ENCODE measurements at regions not wholly inside any gene's neighbourhood (a gene's known extent, or its start where the extent isn't known, plus 50 kb on each side); places are given as distances from the start of the nearest gene placed in this dataset.
"Not testable (repeated sequence)": the region's sequence is repeated elsewhere in the genome, so short reads cannot be mapped to it uniquely, and the experiment has no call there.

DNA sequence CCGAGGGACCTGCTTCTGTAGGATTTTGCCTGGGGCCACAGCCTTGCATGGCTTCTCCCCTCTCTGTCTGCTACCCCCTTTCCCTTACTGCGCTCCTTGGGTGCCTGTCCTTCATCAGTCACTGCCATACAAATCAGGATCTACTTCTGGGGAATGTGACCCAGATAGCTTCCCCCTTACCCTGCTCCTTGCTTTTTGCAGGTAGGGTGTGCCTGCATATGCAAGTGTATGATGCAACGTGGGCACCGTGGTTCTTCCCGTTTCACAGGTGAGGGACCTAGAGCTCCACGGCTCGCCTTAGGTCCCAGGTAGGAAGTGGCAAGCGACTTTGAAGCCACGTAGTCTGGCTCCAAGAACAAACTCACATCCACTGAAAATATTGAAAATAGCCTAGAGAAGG is 111.5 kb downstream of the TNFRSF13B start:
- CTCF ChIA-PET (ENCODE audit: partially characterized antibody); H3K4me1 ChIP-seq (ENCODE audit: insufficient read depth, low read length); H3K4me3 Mint-ChIP-seq; H3K36me3 Mint-ChIP-seq; DNase-seq; POLR2A ChIA-PET (ENCODE audit: partially characterized antibody); H3K4me3 ChIP-seq (ENCODE audit: low read length in 2 of 2); H3K9me3 ChIP-seq (ENCODE audit: control insufficient read depth in 1 of 2, low read length in 2 of 2); H3K27ac Mint-ChIP-seq; H3K36me3 ChIP-seq (ENCODE audit: insufficient read depth, low read length); H3K4me1 Mint-ChIP-seq; H3K27me3 Mint-ChIP-seq; H3K9me3 Mint-ChIP-seq; H3K27ac ChIP-seq (ENCODE audit: low read depth, low read length); H3K27me3 ChIP-seq (ENCODE audit: insufficient read depth, low read length); intact Hi-C loops (cut with micrococcal nuclease): not testable (repeated sequence)

DNA sequence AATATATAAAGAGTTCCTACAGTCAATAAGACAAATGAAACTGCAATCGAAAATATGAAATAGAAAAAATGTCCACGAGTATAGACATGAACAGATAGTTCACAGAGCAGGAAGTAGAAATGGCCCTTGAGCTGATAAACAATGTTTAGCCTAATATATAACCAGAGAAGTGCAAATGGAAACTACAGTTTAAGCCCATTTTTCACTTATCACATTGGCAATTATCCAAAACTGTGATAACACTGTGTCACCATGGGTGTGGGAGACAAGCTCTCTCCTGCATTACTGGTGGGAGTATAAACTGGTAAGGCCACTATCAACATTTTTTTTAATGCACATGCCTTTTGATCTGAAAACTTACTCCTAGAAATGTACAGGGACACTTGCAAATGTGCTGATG is 112.4 kb downstream of the TNFRSF13B start:
- H3K27ac Mint-ChIP-seq; H3K27ac ChIP-seq (ENCODE audit: low read depth, low read length); H3K4me1 Mint-ChIP-seq; CTCF ChIA-PET (ENCODE audit: partially characterized antibody); H3K9me3 Mint-ChIP-seq; DNase-seq; H3K4me1 ChIP-seq (ENCODE audit: insufficient read depth, low read length); H3K4me3 Mint-ChIP-seq; H3K36me3 ChIP-seq (ENCODE audit: insufficient read depth, low read length); H3K36me3 Mint-ChIP-seq; H3K27me3 Mint-ChIP-seq; H3K27me3 ChIP-seq (ENCODE audit: insufficient read depth, low read length); intact Hi-C loops (cut with micrococcal nuclease); H3K9me3 ChIP-seq (ENCODE audit: control insufficient read depth in 1 of 2, low read length in 2 of 2); H3K4me3 ChIP-seq (ENCODE audit: low read length in 2 of 2); POLR2A ChIA-PET (ENCODE audit: partially characterized antibody): not testable (repeated sequence)

DNA sequence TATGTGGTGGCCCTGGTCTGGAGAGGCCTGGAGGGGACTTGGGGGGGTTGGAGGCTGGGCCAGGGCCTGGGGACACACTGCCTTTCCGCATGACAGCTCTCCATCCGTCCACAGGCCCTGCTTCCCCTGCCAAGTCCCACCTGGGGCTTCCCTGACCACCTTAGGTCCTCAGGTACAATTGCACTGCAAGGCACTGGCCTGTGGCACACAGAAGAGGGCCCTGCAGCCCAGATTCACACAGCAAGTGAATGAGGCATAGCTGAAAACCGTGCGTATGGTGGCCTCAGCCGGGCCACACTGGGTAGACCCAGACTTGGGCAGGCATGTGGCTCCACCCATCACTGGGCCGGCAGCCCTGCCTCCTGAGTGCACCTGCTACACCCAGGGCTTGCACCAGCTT is 114.2 kb downstream of the TNFRSF13B start:
- POLR2A ChIA-PET (ENCODE audit: partially characterized antibody), result not testable (repeated sequence)

DNA sequence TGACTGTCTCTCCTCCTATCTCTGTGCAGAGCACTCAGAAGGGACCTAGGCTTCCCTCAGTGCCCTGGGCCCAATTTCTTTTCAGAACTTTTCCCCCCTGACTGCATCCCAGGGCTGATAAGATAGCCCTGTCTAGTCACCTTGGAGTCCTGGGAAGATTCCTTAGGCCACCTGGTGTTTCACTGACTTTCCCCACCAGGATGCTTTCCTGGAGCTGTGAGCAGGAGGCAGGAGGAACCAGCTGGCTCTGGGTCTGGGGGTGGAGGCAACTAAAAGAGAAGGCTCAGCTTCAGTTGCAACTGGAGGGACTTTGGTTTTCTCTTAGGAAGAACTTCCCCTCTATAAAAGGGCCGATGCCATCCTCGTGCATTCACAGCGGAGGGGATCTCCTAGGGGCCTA is 115.1 kb downstream of the TNFRSF13B start:
- DNase-seq; CTCF ChIA-PET (ENCODE audit: partially characterized antibody); H3K9me3 Mint-ChIP-seq; POLR2A ChIA-PET (ENCODE audit: partially characterized antibody); H3K9me3 ChIP-seq (ENCODE audit: control insufficient read depth in 1 of 2, low read length in 2 of 2); H3K4me3 ChIP-seq (ENCODE audit: low read length in 2 of 2); H3K27ac Mint-ChIP-seq; H3K4me1 ChIP-seq (ENCODE audit: insufficient read depth, low read length); H3K27me3 ChIP-seq (ENCODE audit: insufficient read depth, low read length); H3K27me3 Mint-ChIP-seq; H3K36me3 Mint-ChIP-seq; H3K4me3 Mint-ChIP-seq; intact Hi-C loops (cut with micrococcal nuclease); H3K27ac ChIP-seq (ENCODE audit: low read depth, low read length); H3K36me3 ChIP-seq (ENCODE audit: insufficient read depth, low read length); H3K4me1 Mint-ChIP-seq: not testable (repeated sequence)

More for the DNA sequence above, 114.2 kb downstream of the TNFRSF13B start:
- H3K27me3 ChIP-seq (ENCODE audit: insufficient read depth, low read length); DNase-seq; H3K4me1 ChIP-seq (ENCODE audit: insufficient read depth, low read length); intact Hi-C loops (cut with micrococcal nuclease); H3K9me3 ChIP-seq (ENCODE audit: control insufficient read depth in 1 of 2, low read length in 2 of 2); H3K27ac Mint-ChIP-seq; H3K4me1 Mint-ChIP-seq; H3K27ac ChIP-seq (ENCODE audit: low read depth, low read length); H3K36me3 ChIP-seq (ENCODE audit: insufficient read depth, low read length); H3K9me3 Mint-ChIP-seq; CTCF ChIA-PET (ENCODE audit: partially characterized antibody); H3K4me3 ChIP-seq (ENCODE audit: low read length in 2 of 2); H3K36me3 Mint-ChIP-seq; H3K27me3 Mint-ChIP-seq; H3K4me3 Mint-ChIP-seq: not testable (repeated sequence)

DNA sequence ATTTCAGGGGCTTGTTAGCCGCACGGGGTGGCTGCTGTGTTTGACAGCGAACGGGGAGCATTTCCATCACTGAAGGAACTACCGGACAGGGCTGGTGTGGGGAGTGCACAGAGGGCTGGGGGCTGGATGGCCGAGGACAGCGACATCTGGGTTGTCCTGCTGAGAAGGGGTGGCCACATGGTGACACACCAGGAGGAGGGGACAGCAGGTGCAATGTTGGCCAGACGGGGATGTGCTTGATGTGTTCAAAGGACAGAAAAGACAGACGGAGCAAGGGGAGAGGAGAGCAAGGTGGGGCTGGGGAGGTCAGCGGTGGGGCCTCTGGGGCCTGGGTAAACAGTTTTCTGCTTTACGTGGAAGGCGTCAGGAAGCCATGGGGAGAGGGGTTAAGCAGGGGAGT is 115.7 kb downstream of the TNFRSF13B start:
- H3K4me3 Mint-ChIP-seq; intact Hi-C loops (cut with micrococcal nuclease); H3K27me3 ChIP-seq (ENCODE audit: insufficient read depth, low read length); H3K27ac ChIP-seq (ENCODE audit: low read depth, low read length); H3K27ac Mint-ChIP-seq; H3K4me1 ChIP-seq (ENCODE audit: insufficient read depth, low read length); H3K36me3 ChIP-seq (ENCODE audit: insufficient read depth, low read length); POLR2A ChIA-PET (ENCODE audit: partially characterized antibody); H3K4me1 Mint-ChIP-seq; H3K9me3 ChIP-seq (ENCODE audit: control insufficient read depth in 1 of 2, low read length in 2 of 2); H3K27me3 Mint-ChIP-seq; H3K4me3 ChIP-seq (ENCODE audit: low read length in 2 of 2); CTCF ChIA-PET (ENCODE audit: partially characterized antibody); DNase-seq; H3K9me3 Mint-ChIP-seq; H3K36me3 Mint-ChIP-seq: not testable (repeated sequence)

DNA sequence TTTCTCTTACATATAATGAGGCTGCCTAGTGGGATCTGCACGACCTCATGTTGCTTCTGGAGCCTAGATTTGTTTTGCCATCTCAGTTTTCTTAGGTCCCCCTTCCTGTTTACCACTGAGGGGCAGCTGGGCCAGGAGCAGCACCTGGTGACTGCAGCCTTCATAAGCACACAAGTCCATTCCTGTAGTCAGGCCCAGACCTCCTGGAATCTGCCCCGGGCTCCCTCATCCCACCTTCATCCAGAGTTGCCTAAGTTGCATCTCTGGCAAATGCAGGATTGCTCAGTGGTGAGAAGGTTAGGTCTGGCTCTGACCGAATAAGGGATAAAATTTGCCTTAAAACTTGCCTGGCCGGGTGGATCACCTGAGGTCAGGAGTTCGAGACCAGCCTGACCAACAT is 117.3 kb downstream of the TNFRSF13B start:
- POLR2A ChIA-PET (ENCODE audit: partially characterized antibody); CTCF ChIA-PET (ENCODE audit: partially characterized antibody); H3K27ac Mint-ChIP-seq: not testable (repeated sequence)

DNA sequence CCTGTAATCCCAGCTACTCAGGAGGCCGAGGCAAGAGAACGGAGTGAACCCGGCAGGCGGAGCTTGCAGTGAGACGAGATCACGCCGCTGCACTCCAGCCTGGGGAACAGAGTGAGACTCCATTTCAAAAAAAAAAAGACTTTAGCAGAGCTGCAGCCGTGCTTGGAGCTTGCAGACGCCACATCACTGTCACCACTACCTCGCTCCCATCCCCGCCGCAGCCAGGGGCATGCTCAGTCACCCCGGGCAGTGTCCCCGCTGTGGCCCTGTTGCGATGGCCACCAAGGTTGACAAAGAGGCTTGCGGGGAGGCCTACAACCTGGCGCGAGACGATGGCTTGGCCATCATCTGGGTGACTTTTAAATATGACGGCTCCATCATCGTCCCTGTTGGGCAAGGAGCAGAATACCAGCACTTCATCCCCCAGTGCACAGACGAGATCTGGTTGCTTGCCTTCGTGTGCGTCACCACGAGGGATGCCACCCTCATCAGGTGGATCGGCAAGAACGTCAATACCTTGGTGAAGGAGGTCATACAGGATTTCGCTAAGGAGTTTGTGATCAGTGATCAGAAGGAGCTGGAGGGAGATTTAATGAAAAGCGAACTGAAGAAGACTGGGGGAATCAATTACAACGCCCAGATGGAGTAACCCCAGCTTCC is 118.1 kb downstream of the TNFRSF13B start:
- Histone ChIP-seq H3K27ac (ENCODE audit: low read depth, low read length) (no peak overlapping the region), H3K27me3 (ENCODE audit: insufficient read depth, low read length) (no peaks in the 10 kb centered on the region), H3K9me3 (ENCODE audit: control insufficient read depth in 1 of 2, low read length in 2 of 2) (no peaks in the 10 kb centered on the region), H3K4me3 (ENCODE audit: low read length in 2 of 2) (no peak overlapping the region), H3K4me1 (ENCODE audit: insufficient read depth, low read length) (no peaks in the 10 kb centered on the region), H3K36me3 (ENCODE audit: insufficient read depth, low read length) (no peaks in the 10 kb centered on the region)
- ChIA-PET CTCF (ENCODE audit: partially characterized antibody) (no interaction called here), POLR2A (ENCODE audit: partially characterized antibody) (no interaction called here)
- peaks cover 2% of the 10 kb centered on the region in 2 donors for H3K27me3 Mint-ChIP-seq
- no peaks in the 10 kb centered on the region for H3K4me1 Mint-ChIP-seq
- H3K36me3 Mint-ChIP-seq, result no peaks in the 10 kb centered on the region
- H3K27ac Mint-ChIP-seq, result no peak overlapping the region
- DNase-seq, result no peak
- H3K4me3 Mint-ChIP-seq, result no peak overlapping the region
- H3K9me3 Mint-ChIP-seq, result no peaks in the 10 kb centered on the region
- intact Hi-C loops (cut with micrococcal nuclease), result no loop called here

More for the DNA sequence above, 117.3 kb downstream of the TNFRSF13B start:
- H3K4me3 ChIP-seq (ENCODE audit: low read length in 2 of 2); H3K27ac ChIP-seq (ENCODE audit: low read depth, low read length); H3K27me3 Mint-ChIP-seq; H3K4me3 Mint-ChIP-seq; H3K4me1 Mint-ChIP-seq; H3K36me3 ChIP-seq (ENCODE audit: insufficient read depth, low read length); H3K27me3 ChIP-seq (ENCODE audit: insufficient read depth, low read length); DNase-seq; H3K9me3 ChIP-seq (ENCODE audit: control insufficient read depth in 1 of 2, low read length in 2 of 2); intact Hi-C loops (cut with micrococcal nuclease); H3K36me3 Mint-ChIP-seq; H3K4me1 ChIP-seq (ENCODE audit: insufficient read depth, low read length); H3K9me3 Mint-ChIP-seq: not testable (repeated sequence)

DNA sequence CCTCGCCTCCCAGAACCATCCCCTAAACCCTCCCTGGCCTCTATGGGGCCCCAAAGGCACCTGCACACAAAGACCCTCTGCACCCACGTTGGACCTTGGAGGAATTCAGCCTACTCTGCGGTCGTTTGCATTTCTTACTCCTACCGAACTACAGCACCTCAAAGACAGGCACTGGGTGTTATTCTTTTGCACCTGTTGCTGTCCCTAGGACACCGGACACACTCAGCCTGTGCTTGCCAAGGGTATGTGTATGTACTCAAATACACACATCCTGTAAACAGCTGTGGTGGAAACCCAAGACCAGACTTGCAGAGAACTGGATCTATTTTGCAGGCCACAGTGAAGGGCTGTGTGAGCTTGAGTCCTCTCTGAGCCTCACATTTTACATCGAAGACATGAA is 122.1 kb downstream of the TNFRSF13B start:
- H3K36me3 ChIP-seq (ENCODE audit: insufficient read depth, low read length); H3K27ac ChIP-seq (ENCODE audit: low read depth, low read length); H3K4me1 ChIP-seq (ENCODE audit: insufficient read depth, low read length); CTCF ChIA-PET (ENCODE audit: partially characterized antibody); H3K4me1 Mint-ChIP-seq; H3K9me3 ChIP-seq (ENCODE audit: control insufficient read depth in 1 of 2, low read length in 2 of 2); intact Hi-C loops (cut with micrococcal nuclease); POLR2A ChIA-PET (ENCODE audit: partially characterized antibody); H3K27me3 ChIP-seq (ENCODE audit: insufficient read depth, low read length); H3K4me3 ChIP-seq (ENCODE audit: low read length in 2 of 2); H3K27me3 Mint-ChIP-seq; H3K36me3 Mint-ChIP-seq; H3K27ac Mint-ChIP-seq; H3K4me3 Mint-ChIP-seq; H3K9me3 Mint-ChIP-seq; DNase-seq: not testable (repeated sequence)
